Coronary artery (tissue), 2 donors: ENCODE measurements at regions not wholly inside any gene's neighbourhood (a gene's known extent, or its start where the extent isn't known, plus 50 kb on each side); places are given as distances from the start of the nearest gene placed in this dataset.

Experiments
- DNase-seq: peaks from one replicate; pipeline ENCODE4 v3.0.0-alpha.2; 2017; ENCODE audit warnings: low spot score
- H3K27ac ChIP-seq, 2 donors: fragments of 200-600 bp; sonication (generic); one replicate each; pipeline ENCODE4 v1.5.1; 2016 to 2019
- H3K4me3 ChIP-seq: fragments of 200-600 bp; sonication (generic); 2 replicates; pipeline ENCODE4 v1.5.1; 2016; ENCODE audit warnings: mild to moderate bottlenecking, moderate library complexity
- TF ChIP-seq, protein P1 (sequence below): fragments of 200-600 bp; sonication (generic); IDR thresholded peaks from one replicate; pipeline ENCODE4 v1.5.1; 2019; ENCODE audit warnings: antibody characterized with exemption

GRCh38 chr2:522776-523175 lies 154.4 kb downstream of the TMEM18 start:
- no peak overlapping the region for H3K27ac ChIP-seq
- TF ChIP-seq, protein P1, sequence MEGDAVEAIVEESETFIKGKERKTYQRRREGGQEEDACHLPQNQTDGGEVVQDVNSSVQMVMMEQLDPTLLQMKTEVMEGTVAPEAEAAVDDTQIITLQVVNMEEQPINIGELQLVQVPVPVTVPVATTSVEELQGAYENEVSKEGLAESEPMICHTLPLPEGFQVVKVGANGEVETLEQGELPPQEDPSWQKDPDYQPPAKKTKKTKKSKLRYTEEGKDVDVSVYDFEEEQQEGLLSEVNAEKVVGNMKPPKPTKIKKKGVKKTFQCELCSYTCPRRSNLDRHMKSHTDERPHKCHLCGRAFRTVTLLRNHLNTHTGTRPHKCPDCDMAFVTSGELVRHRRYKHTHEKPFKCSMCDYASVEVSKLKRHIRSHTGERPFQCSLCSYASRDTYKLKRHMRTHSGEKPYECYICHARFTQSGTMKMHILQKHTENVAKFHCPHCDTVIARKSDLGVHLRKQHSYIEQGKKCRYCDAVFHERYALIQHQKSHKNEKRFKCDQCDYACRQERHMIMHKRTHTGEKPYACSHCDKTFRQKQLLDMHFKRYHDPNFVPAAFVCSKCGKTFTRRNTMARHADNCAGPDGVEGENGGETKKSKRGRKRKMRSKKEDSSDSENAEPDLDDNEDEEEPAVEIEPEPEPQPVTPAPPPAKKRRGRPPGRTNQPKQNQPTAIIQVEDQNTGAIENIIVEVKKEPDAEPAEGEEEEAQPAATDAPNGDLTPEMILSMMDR: no peak
- DNase-seq: no peak
- H3K4me3 ChIP-seq: no peak overlapping the region

GRCh38 chr2:521853-522530 lies 155.2 kb downstream of the TMEM18 start:
- no peak overlapping the region for H3K4me3 ChIP-seq
- no peak overlapping the region for H3K27ac ChIP-seq
- TF ChIP-seq, protein P1: no peak
- no peak for DNase-seq

GRCh38 chr2:520663-521340 lies 156.4 kb downstream of the TMEM18 start:
- no peak for DNase-seq
- Histone ChIP-seq H3K27ac (no peak overlapping the region), H3K4me3 (no peak overlapping the region)
- TF ChIP-seq, protein P1: no peak

DNA sequence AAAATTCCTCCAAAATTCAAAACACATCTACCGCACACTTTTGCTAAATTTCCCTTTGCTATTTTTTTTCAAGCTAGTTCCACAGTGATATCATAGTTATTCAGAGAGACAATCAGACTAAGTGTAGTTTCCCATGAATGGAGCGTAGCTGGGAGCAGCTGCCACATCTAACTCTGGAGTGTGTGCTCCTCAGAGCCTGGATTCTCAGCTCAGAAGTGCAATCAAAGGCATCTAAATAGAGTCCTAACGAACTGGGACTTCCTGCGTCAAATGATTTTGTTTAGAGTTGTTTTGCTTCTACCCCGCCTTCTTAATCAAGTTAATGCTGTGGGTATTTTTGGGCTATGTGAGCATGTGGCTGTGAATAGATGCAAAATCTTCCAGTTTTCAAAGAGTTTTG lies 160.3 kb downstream of the TMEM18 start:
- Histone ChIP-seq H3K27ac (no peak overlapping the region), H3K4me3 (no peak overlapping the region)
- DNase-seq: no peak
- TF ChIP-seq, protein P1: no peak

GRCh38 chr2:516131-516530 lies 161.1 kb downstream of the TMEM18 start:
- TF ChIP-seq, protein P1: no peak
- no peak overlapping the region for H3K4me3 ChIP-seq
- no peak for DNase-seq

DNA sequence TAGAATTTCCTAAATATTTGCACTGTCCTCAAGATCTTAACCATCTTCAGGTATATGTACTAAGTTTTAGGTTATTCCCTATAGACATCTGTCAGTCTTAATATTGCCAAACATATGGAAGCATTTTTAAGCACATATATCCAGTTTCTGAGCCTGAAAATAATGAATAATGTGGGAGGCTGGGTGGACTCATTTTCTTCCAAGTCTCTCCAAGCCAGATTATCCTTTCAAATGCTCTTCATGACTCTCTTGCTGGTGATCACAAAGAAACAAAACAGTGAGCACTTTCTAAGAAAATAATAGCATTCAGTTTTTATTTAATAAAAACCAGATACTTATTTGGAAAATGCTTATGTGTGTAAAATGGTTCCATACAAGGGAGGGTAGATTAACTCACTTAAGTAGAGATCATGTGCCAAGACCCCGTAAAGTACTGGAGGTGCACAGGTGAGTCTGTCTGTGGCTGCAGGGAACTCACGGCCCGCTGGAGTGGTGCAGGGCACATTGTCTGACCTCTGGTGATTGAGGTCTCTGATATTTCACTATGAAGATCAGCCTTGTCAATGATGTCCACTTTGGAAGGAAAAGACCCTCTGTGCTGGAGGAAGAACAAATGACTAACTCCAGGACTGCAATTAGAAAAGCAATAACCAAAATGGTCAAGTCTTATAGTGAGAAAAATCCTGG lies 161.6 kb downstream of the TMEM18 start:
- DNase-seq: no peak
- TF ChIP-seq, protein P1: no peak
- H3K27ac ChIP-seq: no peak overlapping the region
- H3K4me3 ChIP-seq: no peak overlapping the region

More at GRCh38 chr2:516131-516530, 161.1 kb downstream of the TMEM18 start:
- no peak overlapping the region for H3K27ac ChIP-seq
